NCI-H446 (cell line): ENCODE measurements at regions not wholly inside any gene's neighbourhood (a gene's known extent, or its start where the extent isn't known, plus 50 kb on each side); places are given as distances from the start of the nearest gene placed in this dataset.
A peak's percentile ranks its signal among the peaks of the same experiment; 100 is the strongest.
"Not testable (repeated sequence)": the region's sequence is repeated elsewhere in the genome, so short reads cannot be mapped to it uniquely, and the experiment has no call there.

Source experiments
- DNase-seq, 2 experiments: peaks; one replicate each; lab custom pipeline; 2025; lab: John Stamatoyannopoulos, UW

- DNase-seq = no peak
Observed at GRCh38 chr18:26650310-26651268, 102.2 kb upstream of the KCTD1 start.

GRCh38 chr18:26649193-26649543 lies 100.8 kb upstream of the KCTD1 start:
- DNase-seq = no peak

GRCh38 chr18:26648509-26649192 lies 100.3 kb upstream of the KCTD1 start:
- no peak for DNase-seq

- DNase-seq = no peak
Observed at GRCh38 chr18:26646901-26647300, 98.5 kb upstream of the KCTD1 start.

- DNase-seq = no peak
Observed at GRCh38 chr18:26642440-26643348, 94.3 kb upstream of the KCTD1 start.

GRCh38 chr18:26640541-26640940 lies 92.2 kb upstream of the KCTD1 start:
- DNase-seq = no peak

GRCh38 chr18:26639149-26639548 lies 90.8 kb upstream of the KCTD1 start:
- no peak for DNase-seq

GRCh38 chr18:26637983-26638382 lies 89.6 kb upstream of the KCTD1 start:
- DNase-seq = no peak

- DNase-seq = no peak
Observed at GRCh38 chr18:26637324-26637723, 89.0 kb upstream of the KCTD1 start.

- DNase-seq = no peak
Observed at GRCh38 chr18:26635466-26635865, 87.1 kb upstream of the KCTD1 start.

- no peak for DNase-seq
Observed at GRCh38 chr18:26634631-26635030, 86.3 kb upstream of the KCTD1 start.

GRCh38 chr18:26631135-26631534 lies 82.8 kb upstream of the KCTD1 start:
- no peak for DNase-seq

GRCh38 chr18:26630596-26630995 lies 82.2 kb upstream of the KCTD1 start:
- no peak for DNase-seq

GRCh38 chr18:26628017-26628416 lies 79.7 kb upstream of the KCTD1 start:
- no peak for DNase-seq

- DNase-seq = no peak
Observed at GRCh38 chr18:26624443-26624842, 76.1 kb upstream of the KCTD1 start.

- DNase-seq = not testable (repeated sequence)
Observed at GRCh38 chr18:26623314-26623713, 75.0 kb upstream of the KCTD1 start.

- peak in 1 of 2 experiments; percentile 8 for DNase-seq
Observed at GRCh38 chr18:26621161-26622026, 73.0 kb upstream of the KCTD1 start.

- DNase-seq = no peak
Observed at GRCh38 chr18:26619350-26619749, 71.0 kb upstream of the KCTD1 start.

- DNase-seq = no peak
Observed at GRCh38 chr18:26618135-26618534, 69.8 kb upstream of the KCTD1 start.

- DNase-seq = no peak
Observed at GRCh38 chr18:26617151-26617554, 68.8 kb upstream of the KCTD1 start.

- no peak for DNase-seq
Observed at GRCh38 chr18:26614374-26614773, 66.0 kb upstream of the KCTD1 start.
